Gastroesophageal sphincter (tissue), 3 donors: ENCODE measurements at regions not wholly inside any gene's neighbourhood (a gene's known extent, or its start where the extent isn't known, plus 50 kb on each side); places are given as distances from the start of the nearest gene placed in this dataset.

Experiments
- EP300 ChIP-seq: sonication (generic); formaldehyde crosslinking; IDR thresholded peaks from one replicate; pipeline ENCODE4 v1.6.1; 2017; ENCODE audit warnings: antibody characterized with exemption, mild to moderate bottlenecking
- POLR2A ChIP-seq, 2 donors: fragments of 450-650 bp; IDR thresholded peaks; one replicate each; pipeline ENCODE4 v1.6.1; 2017; ENCODE audit warnings: antibody characterized with exemption in 2 of 2, mild to moderate bottlenecking in 2 of 2, moderate library complexity in 1 of 2
- TF ChIP-seq, protein P1 (sequence below), 4 experiments: fragments of 200-600 bp in 2 of 4; fragments of 450-650 bp in 2 of 4; sonication (generic) in 1 of 4; IDR thresholded peaks; one replicate each; pipeline ENCODE4 v1.5.1; 2017 to 2019; ENCODE audit warnings: antibody characterized with exemption in 4 of 4, mild to moderate bottlenecking in 2 of 4, moderate library complexity in 2 of 4

DNA sequence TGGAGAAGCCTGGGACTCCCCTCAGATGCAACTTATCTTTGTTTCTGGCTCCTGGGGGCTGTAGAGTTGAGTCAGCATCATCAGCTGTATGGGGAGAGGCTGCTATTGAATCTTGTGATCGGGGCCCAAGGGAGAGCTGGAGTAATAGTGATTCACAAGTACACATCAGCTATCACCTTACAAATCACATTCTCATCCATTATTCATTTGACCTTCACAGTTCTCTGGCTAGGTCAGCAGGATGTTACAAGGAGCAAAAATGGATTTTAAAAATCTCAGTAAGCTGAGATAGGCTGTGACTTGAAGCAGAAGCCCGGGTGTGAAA, 175.0 kb downstream of the OPA1 start:
- TF ChIP-seq, protein P1, sequence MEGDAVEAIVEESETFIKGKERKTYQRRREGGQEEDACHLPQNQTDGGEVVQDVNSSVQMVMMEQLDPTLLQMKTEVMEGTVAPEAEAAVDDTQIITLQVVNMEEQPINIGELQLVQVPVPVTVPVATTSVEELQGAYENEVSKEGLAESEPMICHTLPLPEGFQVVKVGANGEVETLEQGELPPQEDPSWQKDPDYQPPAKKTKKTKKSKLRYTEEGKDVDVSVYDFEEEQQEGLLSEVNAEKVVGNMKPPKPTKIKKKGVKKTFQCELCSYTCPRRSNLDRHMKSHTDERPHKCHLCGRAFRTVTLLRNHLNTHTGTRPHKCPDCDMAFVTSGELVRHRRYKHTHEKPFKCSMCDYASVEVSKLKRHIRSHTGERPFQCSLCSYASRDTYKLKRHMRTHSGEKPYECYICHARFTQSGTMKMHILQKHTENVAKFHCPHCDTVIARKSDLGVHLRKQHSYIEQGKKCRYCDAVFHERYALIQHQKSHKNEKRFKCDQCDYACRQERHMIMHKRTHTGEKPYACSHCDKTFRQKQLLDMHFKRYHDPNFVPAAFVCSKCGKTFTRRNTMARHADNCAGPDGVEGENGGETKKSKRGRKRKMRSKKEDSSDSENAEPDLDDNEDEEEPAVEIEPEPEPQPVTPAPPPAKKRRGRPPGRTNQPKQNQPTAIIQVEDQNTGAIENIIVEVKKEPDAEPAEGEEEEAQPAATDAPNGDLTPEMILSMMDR (IDR thresholded peaks at IDR 0.05): no peak
- TF ChIP-seq POLR2A (IDR thresholded peaks at IDR 0.05) (no peak), EP300 (no peak)
